Middle frontal gyrus (tissue), 1 donor: ENCODE measurements at regions not wholly inside any gene's neighbourhood (a gene's known extent, or its start where the extent isn't known, plus 50 kb on each side); places are given as distances from the start of the nearest gene placed in this dataset.
"Not testable (repeated sequence)": the region's sequence is repeated elsewhere in the genome, so short reads cannot be mapped to it uniquely, and the experiment has no call there.

Experiments
- DNase-seq: peaks from one replicate; pipeline ENCODE4 v3.0.0-alpha.2; 2015; ENCODE audit warnings: low spot score; ENCODE audit errors: extremely low spot score

- no peak for DNase-seq
Observed at GRCh38 chr2:83972128-83972527, 487.0 kb downstream of the SUCLG1 start.

GRCh38 chr2:83971547-83971946 is 487.5 kb downstream of the SUCLG1 start:
- DNase-seq: no peak

- no peak for DNase-seq
Observed at GRCh38 chr2:83970217-83970929, 488.7 kb downstream of the SUCLG1 start.

- DNase-seq: no peak
Observed at GRCh38 chr2:83969085-83969484, 490.0 kb downstream of the SUCLG1 start.

- DNase-seq: no peak
Observed at GRCh38 chr2:83967854-83968253, 491.2 kb downstream of the SUCLG1 start.

- not testable (repeated sequence) for DNase-seq
Observed at GRCh38 chr2:83966946-83967345, 492.1 kb downstream of the SUCLG1 start.

GRCh38 chr2:83961512-83961911 is 497.6 kb downstream of the SUCLG1 start:
- DNase-seq: no peak

- no peak for DNase-seq
Observed at GRCh38 chr2:83960371-83960770, 498.7 kb downstream of the SUCLG1 start.

- no peak for DNase-seq
Observed at GRCh38 chr2:83959266-83959665, 499.8 kb downstream of the SUCLG1 start.

GRCh38 chr2:83956991-83957390 is 502.1 kb downstream of the SUCLG1 start:
- no peak for DNase-seq

GRCh38 chr2:83953697-83954096 is 505.4 kb downstream of the SUCLG1 start:
- DNase-seq: peak; percentile 11

GRCh38 chr2:83951378-83951947 is 507.6 kb downstream of the SUCLG1 start:
- no peak for DNase-seq

GRCh38 chr2:83949361-83949760 is 509.7 kb downstream of the SUCLG1 start:
- DNase-seq: no peak

- DNase-seq: no peak
Observed at GRCh38 chr2:83944191-83944590, 514.9 kb downstream of the SUCLG1 start.

- no peak for DNase-seq
Observed at GRCh38 chr2:83943265-83943664, 515.8 kb downstream of the SUCLG1 start.

GRCh38 chr2:83941886-83942285 is 517.2 kb downstream of the SUCLG1 start:
- no peak for DNase-seq

GRCh38 chr2:83933749-83934148 is 525.3 kb downstream of the SUCLG1 start:
- no peak for DNase-seq

- no peak for DNase-seq
Observed at GRCh38 chr2:83923531-83923930, 535.5 kb downstream of the SUCLG1 start.

GRCh38 chr2:83916559-83916958 is 542.5 kb downstream of the SUCLG1 start:
- no peak for DNase-seq

GRCh38 chr2:83915381-83915780 is 543.7 kb downstream of the SUCLG1 start:
- no peak for DNase-seq

GRCh38 chr2:83908750-83909149 is 550.3 kb downstream of the SUCLG1 start:
- DNase-seq: no peak

- no peak for DNase-seq
Observed at GRCh38 chr2:83901317-83901716, 557.8 kb downstream of the SUCLG1 start.

GRCh38 chr2:83900862-83901261 is 558.2 kb downstream of the SUCLG1 start:
- DNase-seq: no peak
